ENCODE measurements at regions not wholly inside any gene's neighbourhood (a gene's known extent, or its start where the extent isn't known, plus 50 kb on each side); places are given as distances from the start of the nearest gene placed in this dataset.
A peak's percentile ranks its signal among the peaks of the same experiment; 100 is the strongest.

GRCh38 chr6:105786449-105786848, 299.7 kb upstream of the PRDM1 start:
- no peak for DNase-seq

GRCh38 chr6:105785066-105785811, 300.9 kb upstream of the PRDM1 start:
- DNase-seq: no peak

- no peak for DNase-seq
These were observed 302.0 kb upstream of the PRDM1 start for GRCh38 chr6:105784179-105784578.

- DNase-seq: no peak
These were observed 302.7 kb upstream of the PRDM1 start for GRCh38 chr6:105783333-105783935.

- peak; percentile 46 for DNase-seq
These were observed 304.2 kb upstream of the PRDM1 start for GRCh38 chr6:105781915-105782314.

GRCh38 chr6:105781248-105781647, 304.9 kb upstream of the PRDM1 start:
- DNase-seq: no peak

GRCh38 chr6:105780146-105780860, 305.8 kb upstream of the PRDM1 start:
- DNase-seq: no peak

- DNase-seq: no peak
These were observed 307.0 kb upstream of the PRDM1 start for GRCh38 chr6:105779110-105779509.

GRCh38 chr6:105775095-105775494, 311.0 kb upstream of the PRDM1 start:
- no peak for DNase-seq

- DNase-seq: no peak
These were observed 311.9 kb upstream of the PRDM1 start for GRCh38 chr6:105774247-105774646.

- no peak for DNase-seq
These were observed 314.7 kb upstream of the PRDM1 start for GRCh38 chr6:105771313-105771970.

GRCh38 chr6:105769987-105770386, 316.1 kb upstream of the PRDM1 start:
- DNase-seq: no peak

- no peak for DNase-seq
These were observed 316.9 kb upstream of the PRDM1 start for GRCh38 chr6:105769197-105769596.

GRCh38 chr6:105767541-105767940, 318.6 kb upstream of the PRDM1 start:
- no peak for DNase-seq

GRCh38 chr6:105765239-105765638, 320.9 kb upstream of the PRDM1 start:
- DNase-seq: no peak

GRCh38 chr6:105764315-105764714, 321.8 kb upstream of the PRDM1 start:
- DNase-seq: no peak

GRCh38 chr6:105763866-105764265, 322.3 kb upstream of the PRDM1 start:
- DNase-seq: no peak

GRCh38 chr6:105760746-105761145, 325.4 kb upstream of the PRDM1 start:
- no peak for DNase-seq

GRCh38 chr6:105759946-105760345, 326.2 kb upstream of the PRDM1 start:
- DNase-seq: no peak

GRCh38 chr6:105759015-105759414, 327.1 kb upstream of the PRDM1 start:
- DNase-seq: no peak

GRCh38 chr6:105757512-105758200, 328.5 kb upstream of the PRDM1 start:
- no peak for DNase-seq

- no peak for DNase-seq
These were observed 330.3 kb upstream of the PRDM1 start for GRCh38 chr6:105755885-105756284.

- no peak for DNase-seq
These were observed 332.4 kb upstream of the PRDM1 start for GRCh38 chr6:105753620-105754211.
